Ishikawa (cell line): ENCODE measurements at regions not wholly inside any gene's neighbourhood (a gene's known extent, or its start where the extent isn't known, plus 50 kb on each side); places are given as distances from the start of the nearest gene placed in this dataset.

ENCODE experiments used
- CREB1 ChIP-seq: IDR thresholded peaks from 2 replicates; pipeline ENCODE4 v1.6.1; 2012; ENCODE audit warnings: low read depth
- EGR1 ChIP-seq: IDR thresholded peaks from 2 replicates; pipeline ENCODE4 v1.6.1; 2012
- EP300 ChIP-seq: IDR thresholded peaks from 2 replicates; pipeline ENCODE4 v1.6.1; 2012; ENCODE audit warnings: borderline replicate concordance
- TAF1 ChIP-seq: IDR thresholded peaks from 2 replicates; pipeline ENCODE4 v1.6.1; 2012; ENCODE audit warnings: low read depth, mild to moderate bottlenecking

- TF ChIP-seq EGR1, result no peak
- TF ChIP-seq EP300, result no peak
- TF ChIP-seq TAF1, result no peak
- no peak for TF ChIP-seq CREB1
Measured at GRCh38 chr22:27385261-27385998, 416.1 kb downstream of the MN1 start.
